ENCODE measurements at regions not wholly inside any gene's neighbourhood (a gene's known extent, or its start where the extent isn't known, plus 50 kb on each side); places are given as distances from the start of the nearest gene placed in this dataset.

DNA sequence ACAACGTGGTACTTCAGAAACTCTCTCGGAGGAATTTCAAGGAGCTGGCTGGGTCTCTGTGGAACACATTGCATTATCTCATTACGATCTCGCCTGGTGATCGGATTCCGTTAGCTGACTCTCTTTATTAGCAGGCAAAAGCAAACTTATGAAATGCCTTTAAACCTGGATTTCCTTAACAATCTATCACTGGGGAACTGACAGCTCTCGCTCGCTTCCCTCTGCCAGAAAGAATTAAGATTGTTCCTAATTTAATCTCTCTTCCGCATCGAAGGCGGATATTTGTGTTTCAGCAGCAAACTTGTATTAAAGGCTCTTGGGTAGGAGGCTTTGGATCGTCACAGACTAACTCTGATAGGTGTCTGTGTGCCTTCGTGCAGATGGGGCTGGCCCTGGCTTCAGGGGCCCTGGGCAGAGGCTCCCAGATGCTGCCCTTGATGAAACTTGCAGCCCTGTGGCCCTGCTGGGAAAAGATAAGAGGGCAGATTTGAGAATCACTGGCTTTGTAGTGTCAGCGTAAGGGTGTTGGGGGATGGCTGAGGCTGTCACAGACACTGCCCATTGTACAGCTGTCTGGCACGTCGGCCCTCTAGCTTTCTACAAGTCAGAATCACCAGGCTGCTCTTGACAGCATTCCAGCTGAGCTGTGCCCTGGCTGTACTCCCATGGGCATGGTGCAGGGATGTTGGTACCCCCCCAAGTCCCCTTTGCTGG lies 162.2 kb upstream of the NECTIN1 start:
- TF ChIP-seq POLR2A (IDR thresholded peaks at IDR 0.05; ENCODE audit: low read depth, low read length), result no peak
- TF ChIP-seq POLR2AphosphoS5 (IDR thresholded peaks at IDR 0.05; ENCODE audit: low read depth, low read length), result no peak
